Thoracic aorta (tissue), 2 donors: ENCODE measurements at regions not wholly inside any gene's neighbourhood (a gene's known extent, or its start where the extent isn't known, plus 50 kb on each side); places are given as distances from the start of the nearest gene placed in this dataset.

ENCODE experiments used
- ATAC-seq: fragments of 150-250 bp; one replicate; pipeline ENCODE4 v1.8.0; 2017; ENCODE audit warnings: low read depth; ENCODE audit not compliant: insufficient number of reproducible peaks, low FRiP score
- DNase-seq: peaks from one replicate; pipeline ENCODE4 v3.0.0-alpha.2; 2020; ENCODE audit warnings: low spot score
- H3K27ac ChIP-seq, 2 donors: fragments of 200-600 bp; sonication (generic); 1 replicate in 1 of 2; 2 replicates in 1 of 2; pipeline ENCODE4 v1.5.1; 2016; ENCODE audit warnings: mild to moderate bottlenecking in 2 of 2, moderate library complexity in 2 of 2
- H3K27me3 ChIP-seq: fragments of 200-600 bp; sonication (generic); replicated peaks from 2 replicates; pipeline ENCODE4 v1.6.0; 2016; ENCODE audit warnings: mild to moderate bottlenecking; ENCODE audit not compliant: insufficient read depth
- H3K36me3 ChIP-seq: fragments of 200-600 bp; sonication (generic); one replicate; pipeline ENCODE4 v1.5.1; 2016
- H3K4me1 ChIP-seq, 2 donors: fragments of 200-600 bp; sonication (generic); 1 replicate in 1 of 2; 2 replicates in 1 of 2; pipeline versions ENCODE4 v1.5.1 to v1.6.0; 2016; ENCODE audit warnings: low read depth in 2 of 2, mild to moderate bottlenecking in 1 of 2; ENCODE audit not compliant: control insufficient read depth in 1 of 2
- H3K4me3 ChIP-seq: fragments of 200-600 bp; sonication (generic); 2 replicates; pipeline ENCODE4 v1.5.1; 2016; ENCODE audit warnings: mild to moderate bottlenecking
- H3K9me3 ChIP-seq: fragments of 200-600 bp; sonication (generic); 2 replicates; pipeline ENCODE4 v1.5.1; 2016
- CTCF ChIP-seq: fragments of 200-600 bp; sonication (generic); IDR thresholded peaks from one replicate; pipeline ENCODE4 v1.5.1; 2019; ENCODE audit warnings: antibody characterized with exemption

GRCh38 chr15:35907511-35907910 lies 361.5 kb upstream of the DPH6 start:
- no peak for ATAC-seq
- H3K9me3 ChIP-seq: no peaks in the 10 kb centered on the region
- H3K36me3 ChIP-seq: no peaks in the 10 kb centered on the region
- no peaks in the 10 kb centered on the region for H3K27me3 ChIP-seq
- no peak overlapping the region for H3K27ac ChIP-seq
- TF ChIP-seq CTCF: no peak
- H3K4me3 ChIP-seq: no peak overlapping the region
- no peak for DNase-seq
- no peaks in the 10 kb centered on the region for H3K4me1 ChIP-seq

- Histone ChIP-seq H3K27me3 (no peaks in the 10 kb centered on the region), H3K4me1 (no peaks in the 10 kb centered on the region), H3K27ac (no peak overlapping the region), H3K36me3 (no peaks in the 10 kb centered on the region), H3K9me3 (no peaks in the 10 kb centered on the region), H3K4me3 (no peak overlapping the region)
- ATAC-seq (no peak), DNase-seq (no peak)
- TF ChIP-seq CTCF: no peak
Observed at GRCh38 chr15:35909414-35909813, 363.4 kb upstream of the DPH6 start.

GRCh38 chr15:35910227-35910626 lies 364.3 kb upstream of the DPH6 start:
- no peaks in the 10 kb centered on the region for H3K9me3 ChIP-seq
- DNase-seq (no peak), ATAC-seq (no peak)
- no peak for TF ChIP-seq CTCF
- H3K36me3 ChIP-seq: no peaks in the 10 kb centered on the region
- no peak overlapping the region for H3K27ac ChIP-seq
- H3K27me3 ChIP-seq: no peaks in the 10 kb centered on the region
- no peak overlapping the region for H3K4me3 ChIP-seq
- no peaks in the 10 kb centered on the region for H3K4me1 ChIP-seq

- Histone ChIP-seq H3K9me3 (no peaks in the 10 kb centered on the region), H3K27me3 (no peaks in the 10 kb centered on the region), H3K4me3 (no peak overlapping the region), H3K36me3 (no peaks in the 10 kb centered on the region), H3K4me1 (no peaks in the 10 kb centered on the region), H3K27ac (no peak overlapping the region)
- TF ChIP-seq CTCF: no peak
- DNase-seq: no peak
- no peak for ATAC-seq
Observed at GRCh38 chr15:35911052-35911777, 365.2 kb upstream of the DPH6 start.

GRCh38 chr15:35912196-35912595 lies 366.2 kb upstream of the DPH6 start:
- Histone ChIP-seq H3K27me3 (no peaks in the 10 kb centered on the region), H3K36me3 (no peaks in the 10 kb centered on the region), H3K27ac (no peak overlapping the region), H3K4me3 (no peak overlapping the region), H3K9me3 (no peaks in the 10 kb centered on the region), H3K4me1 (no peaks in the 10 kb centered on the region)
- no peak for TF ChIP-seq CTCF
- ATAC-seq: no peak
- DNase-seq: no peak
